ENCODE measurements at regions not wholly inside any gene's neighbourhood (a gene's known extent, or its start where the extent isn't known, plus 50 kb on each side); places are given as distances from the start of the nearest gene placed in this dataset.

DNA sequence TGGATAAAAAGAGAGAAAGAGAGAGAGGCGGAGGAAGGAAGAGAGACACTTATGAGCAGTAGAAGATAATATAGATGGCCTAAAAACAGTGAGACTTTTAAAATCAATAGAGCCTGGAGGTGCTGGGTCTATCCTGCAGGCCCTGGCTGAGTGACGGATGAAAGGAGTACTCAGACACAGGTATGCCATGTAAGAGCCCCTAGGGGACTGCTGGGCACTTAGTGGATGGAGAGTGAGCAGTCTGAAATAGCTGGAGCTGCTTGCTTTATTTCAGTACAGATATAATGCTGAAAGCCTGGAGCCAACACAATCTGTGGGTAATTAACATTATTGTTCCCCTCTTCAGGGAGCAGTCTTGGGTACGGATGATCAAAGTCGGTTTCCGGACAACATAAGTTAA, 578.6 kb downstream of the SPOCK3 start:
- DNase-seq (ENCODE audit: low spot score): no peak
- in situ Hi-C loops (cut with MboI; ENCODE audit: low sequenced_read_pairs, unreplicated experiment): no loop called here
- TF ChIP-seq, protein P1, sequence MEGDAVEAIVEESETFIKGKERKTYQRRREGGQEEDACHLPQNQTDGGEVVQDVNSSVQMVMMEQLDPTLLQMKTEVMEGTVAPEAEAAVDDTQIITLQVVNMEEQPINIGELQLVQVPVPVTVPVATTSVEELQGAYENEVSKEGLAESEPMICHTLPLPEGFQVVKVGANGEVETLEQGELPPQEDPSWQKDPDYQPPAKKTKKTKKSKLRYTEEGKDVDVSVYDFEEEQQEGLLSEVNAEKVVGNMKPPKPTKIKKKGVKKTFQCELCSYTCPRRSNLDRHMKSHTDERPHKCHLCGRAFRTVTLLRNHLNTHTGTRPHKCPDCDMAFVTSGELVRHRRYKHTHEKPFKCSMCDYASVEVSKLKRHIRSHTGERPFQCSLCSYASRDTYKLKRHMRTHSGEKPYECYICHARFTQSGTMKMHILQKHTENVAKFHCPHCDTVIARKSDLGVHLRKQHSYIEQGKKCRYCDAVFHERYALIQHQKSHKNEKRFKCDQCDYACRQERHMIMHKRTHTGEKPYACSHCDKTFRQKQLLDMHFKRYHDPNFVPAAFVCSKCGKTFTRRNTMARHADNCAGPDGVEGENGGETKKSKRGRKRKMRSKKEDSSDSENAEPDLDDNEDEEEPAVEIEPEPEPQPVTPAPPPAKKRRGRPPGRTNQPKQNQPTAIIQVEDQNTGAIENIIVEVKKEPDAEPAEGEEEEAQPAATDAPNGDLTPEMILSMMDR (IDR thresholded peaks at IDR 0.05; ENCODE audit: borderline replicate concordance, control extremely low read depth, extremely low read depth, insufficient read depth, missing control alignments): no peak

DNA sequence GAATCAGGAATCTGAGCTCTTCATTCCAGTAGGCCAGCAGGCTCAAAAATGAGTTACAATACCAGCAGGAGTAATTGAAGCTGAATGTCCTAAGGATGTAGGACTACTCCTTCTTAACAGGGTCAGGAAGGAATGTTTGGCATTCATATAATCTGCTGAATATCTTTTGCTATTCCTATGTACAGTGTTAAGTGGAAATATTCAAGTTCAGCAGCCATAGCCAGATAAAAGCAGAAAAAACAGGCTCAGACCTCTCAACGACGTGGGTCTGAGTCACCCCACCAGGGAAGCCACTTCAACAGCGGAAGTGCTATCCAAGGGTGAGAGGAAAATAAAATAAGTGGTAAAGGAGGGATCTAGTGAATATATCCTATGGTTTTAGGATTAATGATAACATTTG, 577.0 kb downstream of the SPOCK3 start:
- DNase-seq (ENCODE audit: low spot score): no peak
- in situ Hi-C loops (cut with MboI; ENCODE audit: low sequenced_read_pairs, unreplicated experiment): no loop called here
- TF ChIP-seq, protein P1 (IDR thresholded peaks at IDR 0.05; ENCODE audit: borderline replicate concordance, control extremely low read depth, extremely low read depth, insufficient read depth, missing control alignments): no peak

DNA sequence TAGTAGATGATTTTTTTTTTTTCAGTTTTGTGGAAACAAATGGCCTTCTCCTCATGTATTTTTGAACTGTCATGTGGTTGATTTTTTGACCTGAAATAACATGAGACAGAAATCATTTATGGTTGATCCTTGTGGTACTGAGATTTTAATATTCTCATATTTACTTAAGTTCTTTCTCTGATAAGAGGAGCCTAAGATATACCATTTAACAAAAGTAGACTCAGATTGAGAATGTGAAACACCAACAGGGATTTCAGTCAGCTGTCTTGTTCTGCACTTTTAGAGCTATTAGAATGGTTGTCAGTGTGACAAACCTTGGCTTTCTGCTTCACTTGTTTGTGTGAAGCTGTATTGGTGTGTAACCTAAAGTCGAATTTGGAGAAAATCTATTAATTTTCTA, 575.7 kb downstream of the SPOCK3 start:
- in situ Hi-C loops (cut with MboI; ENCODE audit: low sequenced_read_pairs, unreplicated experiment): no loop called here
- TF ChIP-seq, protein P1 (IDR thresholded peaks at IDR 0.05; ENCODE audit: borderline replicate concordance, control extremely low read depth, extremely low read depth, insufficient read depth, missing control alignments): no peak
- no peak for DNase-seq (ENCODE audit: low spot score)

DNA sequence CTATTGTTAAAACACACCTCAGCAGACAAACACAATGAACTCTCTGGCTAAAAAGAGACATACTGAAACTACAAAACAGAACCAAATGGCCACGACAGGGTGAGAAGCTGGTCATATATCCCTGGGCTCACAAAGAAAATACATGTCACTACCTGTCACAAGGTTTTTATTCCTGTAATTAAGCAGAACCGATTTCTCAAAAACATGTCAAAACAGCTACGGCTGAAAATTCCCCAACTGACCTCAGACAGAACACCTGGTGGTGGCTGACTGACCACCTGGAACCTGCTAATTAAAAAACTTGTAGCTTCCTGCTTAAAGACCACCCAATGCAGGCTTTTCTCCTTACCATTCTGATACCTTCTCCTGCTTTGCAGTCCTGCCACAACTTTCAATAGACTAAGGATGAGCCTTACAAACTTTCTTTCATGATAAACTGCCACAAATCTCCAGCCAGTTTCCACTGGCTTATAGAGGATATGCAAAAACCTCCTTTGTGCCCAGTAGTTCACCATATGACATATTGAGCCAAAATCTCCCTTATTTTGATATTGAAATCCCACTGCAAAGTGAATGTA, 571.9 kb downstream of the SPOCK3 start:
- DNase-seq (ENCODE audit: low spot score): peak; percentile 29
- TF ChIP-seq, protein P1 (IDR thresholded peaks at IDR 0.05; ENCODE audit: borderline replicate concordance, control extremely low read depth, extremely low read depth, insufficient read depth, missing control alignments): no peak
- in situ Hi-C loops (cut with MboI; ENCODE audit: low sequenced_read_pairs, unreplicated experiment): no loop called here

DNA sequence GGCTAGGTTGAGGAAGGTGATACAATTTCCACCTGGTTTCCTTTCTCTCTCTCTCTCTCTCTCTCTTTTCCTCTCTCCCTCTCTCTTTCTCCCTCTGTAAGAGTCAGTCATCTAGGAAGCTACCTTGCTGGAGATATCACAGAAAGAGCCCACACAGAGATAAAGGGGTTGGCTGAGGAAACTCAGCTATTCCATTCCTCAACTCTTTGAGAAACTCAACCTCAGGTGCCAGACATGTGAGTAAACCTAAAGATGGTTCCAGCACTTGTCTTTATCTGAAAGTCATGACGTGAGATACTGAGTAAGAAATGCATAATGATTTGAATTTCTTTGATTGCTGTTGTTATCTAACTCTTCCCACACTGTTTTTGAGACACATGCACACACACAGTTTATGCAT, 564.0 kb downstream of the SPOCK3 start:
- no peak for DNase-seq (ENCODE audit: low spot score)
- in situ Hi-C loops (cut with MboI; ENCODE audit: low sequenced_read_pairs, unreplicated experiment): no loop called here
- TF ChIP-seq, protein P1 (IDR thresholded peaks at IDR 0.05; ENCODE audit: borderline replicate concordance, control extremely low read depth, extremely low read depth, insufficient read depth, missing control alignments): no peak

DNA sequence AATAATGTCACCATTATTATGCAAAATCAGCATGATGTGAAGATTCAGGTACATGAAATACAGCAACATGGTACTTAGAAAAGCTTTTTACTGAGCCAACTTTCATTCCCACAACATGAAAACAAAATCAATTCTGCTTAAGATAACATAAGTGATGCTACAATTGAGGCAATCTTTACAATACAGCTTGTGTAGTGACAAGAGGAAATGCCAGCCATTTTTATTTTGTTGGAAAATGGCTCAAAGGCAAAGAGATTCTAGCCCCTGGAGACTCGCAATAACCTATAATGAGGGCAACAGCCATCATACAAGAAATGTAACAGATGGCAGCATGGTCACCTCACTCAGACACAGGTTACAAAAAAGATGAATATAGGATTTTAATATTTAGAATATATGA, 560.4 kb downstream of the SPOCK3 start:
- TF ChIP-seq, protein P1 (IDR thresholded peaks at IDR 0.05; ENCODE audit: borderline replicate concordance, control extremely low read depth, extremely low read depth, insufficient read depth, missing control alignments): no peak
- no peak for DNase-seq (ENCODE audit: low spot score)
- in situ Hi-C loops (cut with MboI; ENCODE audit: low sequenced_read_pairs, unreplicated experiment): no loop called here
